NCI-H82 (cell line): ENCODE measurements at regions not wholly inside any gene's neighbourhood (a gene's known extent, or its start where the extent isn't known, plus 50 kb on each side); places are given as distances from the start of the nearest gene placed in this dataset.

ENCODE experiments used
- DNase-seq: peaks from one replicate; lab custom pipeline; 2025; lab: John Stamatoyannopoulos, UW

- DNase-seq: no peak
Measured at GRCh38 chr6:44715188-44715587, 327.7 kb downstream of the CDC5L start.

GRCh38 chr6:44715925-44716324, 328.4 kb downstream of the CDC5L start:
- DNase-seq: peak; percentile 51

GRCh38 chr6:44717431-44717830, 329.9 kb downstream of the CDC5L start:
- no peak for DNase-seq

- DNase-seq: peak; percentile 12
Measured at GRCh38 chr6:44721954-44722578, 334.6 kb downstream of the CDC5L start.

GRCh38 chr6:44722736-44723135, 335.2 kb downstream of the CDC5L start:
- no peak for DNase-seq

GRCh38 chr6:44723439-44724197, 336.1 kb downstream of the CDC5L start:
- DNase-seq: peak; percentile 24

- peak; percentile 18 for DNase-seq
Measured at GRCh38 chr6:44725070-44725469, 337.6 kb downstream of the CDC5L start.

GRCh38 chr6:44727651-44728630, 340.4 kb downstream of the CDC5L start:
- peak; percentile 15 for DNase-seq

GRCh38 chr6:44730771-44731391, 343.4 kb downstream of the CDC5L start:
- no peak for DNase-seq

GRCh38 chr6:44731485-44732095, 344.1 kb downstream of the CDC5L start:
- no peak for DNase-seq

- no peak for DNase-seq
Measured at GRCh38 chr6:44732243-44732642, 344.7 kb downstream of the CDC5L start.

- no peak for DNase-seq
Measured at GRCh38 chr6:44733126-44733525, 345.6 kb downstream of the CDC5L start.

GRCh38 chr6:44733868-44734267, 346.4 kb downstream of the CDC5L start:
- DNase-seq: no peak

GRCh38 chr6:44734886-44735629, 347.6 kb downstream of the CDC5L start:
- no peak for DNase-seq

- no peak for DNase-seq
Measured at GRCh38 chr6:44735630-44735963, 348.1 kb downstream of the CDC5L start.

- DNase-seq: no peak
Measured at GRCh38 chr6:44737341-44737740, 349.8 kb downstream of the CDC5L start.

- DNase-seq: no peak
Measured at GRCh38 chr6:44737829-44738528, 350.5 kb downstream of the CDC5L start.

GRCh38 chr6:44738601-44739146, 351.2 kb downstream of the CDC5L start:
- DNase-seq: no peak

GRCh38 chr6:44739181-44739580, 351.7 kb downstream of the CDC5L start:
- no peak for DNase-seq

- peak; percentile 65 for DNase-seq
Measured at GRCh38 chr6:44740566-44741120, 353.1 kb downstream of the CDC5L start.
